ENCODE measurements at regions not wholly inside any gene's neighbourhood (a gene's known extent, or its start where the extent isn't known, plus 50 kb on each side); places are given as distances from the start of the nearest gene placed in this dataset.

GRCh38 chr1:83095570-83095969 lies 903.4 kb downstream of the TTLL7 start:
- TF ChIP-seq CTCF (IDR thresholded peaks at IDR 0.05) (no peak), EP300 (IDR thresholded peaks at IDR 0.05) (no peak), POLR2AphosphoS5 (IDR thresholded peaks at IDR 0.05) (no peak)

Data from upper lobe of left lung (tissue), 4 donors.